H9 (cell line): ENCODE measurements at regions not wholly inside any gene's neighbourhood (a gene's known extent, or its start where the extent isn't known, plus 50 kb on each side); places are given as distances from the start of the nearest gene placed in this dataset.

Experiments
- DNase-seq: peaks from one replicate; pipeline ENCODE4 v3.0.0-alpha.2; 2017
- H2AFZ ChIP-seq: one replicate; pipeline ENCODE4 v1.6.1; 2013; ENCODE audit warnings: mild to moderate bottlenecking, low read length, control low read depth, moderate library complexity
- H2AK5ac ChIP-seq: 2 replicates; pipeline ENCODE4 v1.6.1; 2013; ENCODE audit warnings: low read length, control low read depth, mixed read lengths; ENCODE audit not compliant: insufficient read length
- H2BK120ac ChIP-seq: one replicate; pipeline ENCODE4 v1.6.1; 2013; ENCODE audit warnings: low read depth, mild to moderate bottlenecking, low read length, control low read depth, inconsistent platforms; ENCODE audit not compliant: poor library complexity, severe bottlenecking
- H2BK12ac ChIP-seq: 2 replicates; pipeline ENCODE4 v1.6.1; 2013; ENCODE audit warnings: low read length, control low read depth, mixed read lengths, low read depth; ENCODE audit not compliant: insufficient read length
- H2BK15ac ChIP-seq: 2 replicates; pipeline ENCODE4 v1.6.1; 2013; ENCODE audit warnings: low read depth, low read length, control low read depth
- H2BK20ac ChIP-seq: one replicate; pipeline ENCODE4 v1.6.1; 2013; ENCODE audit warnings: low read depth, mild to moderate bottlenecking, low read length, control low read depth, inconsistent platforms; ENCODE audit not compliant: poor library complexity, severe bottlenecking
- H2BK5ac ChIP-seq: 2 replicates; pipeline ENCODE4 v1.6.1; 2013; ENCODE audit warnings: low read length, control low read depth, mixed read lengths; ENCODE audit not compliant: insufficient read length
- H3K14ac ChIP-seq: 2 replicates; pipeline ENCODE4 v1.6.1; 2013; ENCODE audit warnings: low read length, control low read depth; ENCODE audit not compliant: insufficient read depth
- H3K18ac ChIP-seq: 2 replicates; pipeline ENCODE4 v1.6.1; 2013; ENCODE audit warnings: low read depth, mild to moderate bottlenecking, mixed read lengths, low read length, control low read depth; ENCODE audit not compliant: insufficient read length
- H3K23ac ChIP-seq: 2 replicates; pipeline ENCODE4 v1.6.1; 2013; ENCODE audit warnings: low read length, control low read depth, mixed read lengths, low read depth; ENCODE audit not compliant: insufficient read length
- H3K23me2 ChIP-seq: 2 replicates; pipeline ENCODE4 v1.6.1; 2013; ENCODE audit warnings: low read depth, mild to moderate bottlenecking, mixed read lengths, low read length, control low read depth; ENCODE audit not compliant: insufficient read length, poor library complexity, severe bottlenecking
- H3K27ac ChIP-seq: 2 replicates; pipeline ENCODE4 v1.5.1; 2013; ENCODE audit warnings: low read length, control low read depth, mixed read lengths, low read depth; ENCODE audit not compliant: insufficient read length
- H3K27me3 ChIP-seq: 2 replicates; pipeline ENCODE4 v1.6.1; 2013; ENCODE audit warnings: low read length, control low read depth, inconsistent platforms; ENCODE audit not compliant: insufficient read depth
- H3K4ac ChIP-seq: 2 replicates; pipeline ENCODE4 v1.6.1; 2013; ENCODE audit warnings: low read depth, mild to moderate bottlenecking, control low read depth, inconsistent platforms, low read length, moderate library complexity
- H3K4me1 ChIP-seq: 2 replicates; pipeline ENCODE4 v1.6.1; 2013; ENCODE audit warnings: low read length, control low read depth, inconsistent platforms; ENCODE audit not compliant: insufficient read depth
- H3K4me2 ChIP-seq: 2 replicates; pipeline ENCODE4 v1.6.1; 2013; ENCODE audit warnings: low read length, control low read depth, mixed read lengths; ENCODE audit not compliant: insufficient read length, insufficient read depth
- H3K56ac ChIP-seq: 2 replicates; pipeline ENCODE4 v1.6.1; 2013; ENCODE audit warnings: low read depth, mild to moderate bottlenecking, mixed read lengths, low read length, control low read depth; ENCODE audit not compliant: insufficient read length
- H3K79me1 ChIP-seq: 2 replicates; pipeline ENCODE4 v1.6.1; 2013; ENCODE audit warnings: low read depth, mild to moderate bottlenecking, moderate library complexity, low read length, control low read depth, inconsistent platforms; ENCODE audit not compliant: insufficient read depth, poor library complexity, severe bottlenecking
- H3K79me2 ChIP-seq: 2 replicates; pipeline ENCODE4 v1.6.1; 2013; ENCODE audit warnings: low read length, control low read depth, inconsistent platforms; ENCODE audit not compliant: insufficient read depth
- H3K9ac ChIP-seq: 2 replicates; pipeline ENCODE4 v1.6.1; 2013; ENCODE audit warnings: low read length, control low read depth, mixed read lengths; ENCODE audit not compliant: insufficient read length; ENCODE audit errors: extremely low read depth
- H3K9me3 ChIP-seq: one replicate; pipeline ENCODE4 v1.6.1; 2013; ENCODE audit warnings: low read depth, low read length, inconsistent platforms; ENCODE audit not compliant: control insufficient read depth
- H3T11ph ChIP-seq: one replicate; pipeline ENCODE4 v1.6.1; 2013; ENCODE audit warnings: mild to moderate bottlenecking, low read length, control low read depth, inconsistent platforms
- H4K20me1 ChIP-seq: one replicate; pipeline ENCODE4 v1.6.1; 2013; ENCODE audit not compliant: control insufficient read depth, insufficient read length, insufficient read depth
- H4K5ac ChIP-seq: 2 replicates; pipeline ENCODE4 v1.6.1; 2013; ENCODE audit warnings: low read depth, mild to moderate bottlenecking, mixed read lengths, low read length, control low read depth; ENCODE audit not compliant: insufficient read length
- H4K8ac ChIP-seq: replicated peaks from 2 replicates; pipeline ENCODE4 v1.6.1; 2013; ENCODE audit warnings: low read length, control low read depth, mixed read lengths, low read depth; ENCODE audit not compliant: insufficient read length
- H4K91ac ChIP-seq: 2 replicates; pipeline ENCODE4 v1.6.1; 2013; ENCODE audit warnings: low read depth, mild to moderate bottlenecking, moderate library complexity, mixed read lengths, low read length, control low read depth; ENCODE audit not compliant: insufficient read length
- H3K27ac Mint-ChIP-seq, 3 experiments: 2 replicates in 2 of 3; 3 replicates in 1 of 3; pipeline ENCODE4 v1.8.0; 2020 to 2021; ENCODE audit warnings: mixed read lengths in 3 of 3, mild to moderate bottlenecking in 1 of 3, moderate library complexity in 1 of 3
- H3K27me3 Mint-ChIP-seq: 2 replicates; pipeline ENCODE4 v1.8.0; 2021; ENCODE audit warnings: low read depth, mild to moderate bottlenecking, moderate library complexity, mixed read lengths
- H3K36me3 Mint-ChIP-seq, 3 experiments: 2 replicates in 2 of 3; 3 replicates in 1 of 3; pipeline ENCODE4 v1.8.0; 2020 to 2021; ENCODE audit warnings: low read depth in 3 of 3, mixed read lengths in 3 of 3; ENCODE audit not compliant: insufficient read depth in 1 of 3
- H3K4me1 Mint-ChIP-seq, 2 experiments: 2 replicates each; pipeline ENCODE4 v1.8.0; 2020; ENCODE audit warnings: mixed read lengths in 2 of 2
- H3K4me3 Mint-ChIP-seq, 2 experiments: 2 replicates in 1 of 2; 3 replicates in 1 of 2; pipeline ENCODE4 v1.8.0; 2020 to 2021; ENCODE audit warnings: mild to moderate bottlenecking in 2 of 2, mixed read lengths in 2 of 2, moderate library complexity in 1 of 2
- H3K9me3 Mint-ChIP-seq, 2 experiments: 2 replicates in 1 of 2; 3 replicates in 1 of 2; pipeline ENCODE4 v1.8.0; 2020; ENCODE audit warnings: mild to moderate bottlenecking in 2 of 2, mixed read lengths in 2 of 2, moderate library complexity in 1 of 2
- CTCF ChIP-seq: fragments of 200-600 bp; sonication (generic); conservative IDR thresholded peaks from 3 replicates; pipeline ENCODE4 v1.8.0; 2021; ENCODE audit warnings: antibody characterized with exemption, mild to moderate bottlenecking
- WGBS: extraction: QIAGEN DNeasy Blood & Tissue Kit; methylation state at CpG from one replicate; pipeline ENCODE4 v1.1.7; 2013; ENCODE audit warnings: missing lambda C conversion rate, low lambda C conversion rate, mixed read lengths; ENCODE audit not compliant: insufficient read length; ENCODE audit errors: extremely low coverage; 5-methylcytosine and 5-hydroxymethylcytosine counted together

GRCh38 chr12:83603106-83603505, 916.4 kb downstream of the TMTC2 start:
- Histone ChIP-seq H2BK120ac (no peak overlapping the region), H3K9me3 (no peaks in the 10 kb centered on the region), H3K79me1 (no peaks in the 10 kb centered on the region), H3K56ac (no peak overlapping the region), H3T11ph (no peak overlapping the region), H3K79me2 (no peaks in the 10 kb centered on the region), H4K20me1 (no peaks in the 10 kb centered on the region), H3K4me2 (no peak overlapping the region), H3K14ac (no peak overlapping the region), H3K23ac (no peak overlapping the region), H2BK12ac (no peak overlapping the region), H3K4ac (no peak overlapping the region), H3K4me1 (no peaks in the 10 kb centered on the region), H2BK15ac (no peak overlapping the region), H3K9ac (no peak overlapping the region), H2AFZ (no peak overlapping the region), H3K27ac (no peak overlapping the region), H2BK20ac (no peak overlapping the region), H3K27me3 (no peaks in the 10 kb centered on the region), H4K5ac (no peak overlapping the region), H4K91ac (no peak overlapping the region), H3K23me2 (no peaks in the 10 kb centered on the region), H2AK5ac (no peak overlapping the region), H4K8ac (no peak overlapping the region), H3K18ac (no peak overlapping the region), H2BK5ac (no peak overlapping the region)
- no peak overlapping the region for H3K4me3 Mint-ChIP-seq
- no peaks in the 10 kb centered on the region for H3K27me3 Mint-ChIP-seq
- peaks cover 7 to 44% (median 37%) of the 10 kb centered on the region in 3 experiments for H3K36me3 Mint-ChIP-seq
- H3K4me1 Mint-ChIP-seq = no peaks in the 10 kb centered on the region
- no peak for TF ChIP-seq CTCF
- no peak for DNase-seq
- peaks cover 41 to 42% of the 10 kb centered on the region in 2 experiments for H3K9me3 Mint-ChIP-seq
- no peak overlapping the region for H3K27ac Mint-ChIP-seq
- no CpG with 5 or more reads among the region's 1 CpG for WGBS
